DOHH2 (cell line): ENCODE measurements at regions not wholly inside any gene's neighbourhood (a gene's known extent, or its start where the extent isn't known, plus 50 kb on each side); places are given as distances from the start of the nearest gene placed in this dataset.

ENCODE experiments used
- H3F3A ChIP-seq: fragments of 200-600 bp; sonication (generic), shearing (Covaris generic); 2 replicates; pipeline ENCODE4 v1.6.0; 2016; ENCODE audit warnings: antibody characterized with exemption, mild to moderate bottlenecking; ENCODE audit not compliant: control insufficient read depth, insufficient read depth
- H3K27ac ChIP-seq: fragments of 200-600 bp; sonication (generic); 2 replicates; pipeline ENCODE4 v1.5.1; 2014; ENCODE audit warnings: low read depth, mild to moderate bottlenecking, low read length, moderate library complexity
- H3K27me3 ChIP-seq: fragments of 200-600 bp; sonication (generic); 2 replicates; pipeline ENCODE4 v1.6.1; 2014; ENCODE audit warnings: mild to moderate bottlenecking, low read length, mixed read lengths; ENCODE audit not compliant: control insufficient read depth
- H3K36me3 ChIP-seq: fragments of 200-600 bp; sonication (generic); 2 replicates; pipeline ENCODE4 v1.6.1; 2014; ENCODE audit warnings: mild to moderate bottlenecking, low read length, moderate library complexity, mixed read lengths; ENCODE audit not compliant: control insufficient read depth
- H3K4me1 ChIP-seq: fragments of 200-600 bp; sonication (generic); 2 replicates; pipeline ENCODE4 v1.6.1; 2014; ENCODE audit warnings: mild to moderate bottlenecking, low read length, mixed read lengths; ENCODE audit not compliant: control insufficient read depth
- H3K4me2 ChIP-seq: fragments of 200-600 bp; sonication (generic); 2 replicates; pipeline ENCODE4 v1.6.0; 2014; ENCODE audit warnings: mild to moderate bottlenecking, low read length, moderate library complexity
- H3K4me3 ChIP-seq: fragments of 200-600 bp; sonication (generic); 2 replicates; pipeline ENCODE4 v1.5.1; 2014; ENCODE audit warnings: mild to moderate bottlenecking, low read length, mixed read lengths
- H3K79me2 ChIP-seq: fragments of 200-600 bp; sonication (generic); 2 replicates; pipeline ENCODE4 v1.6.1; 2014; ENCODE audit warnings: mild to moderate bottlenecking, low read length, mixed read lengths; ENCODE audit not compliant: control insufficient read depth
- H3K9me2 ChIP-seq: fragments of 200-600 bp; sonication (generic); replicated peaks from 2 replicates; pipeline ENCODE4 v1.6.1; 2014; ENCODE audit warnings: mild to moderate bottlenecking, low read length, mixed read lengths; ENCODE audit not compliant: control insufficient read depth
- H3K9me3 ChIP-seq: fragments of 200-600 bp; sonication (generic); 2 replicates; pipeline ENCODE4 v1.6.1; 2014; ENCODE audit warnings: antibody characterized with exemption, low read length, mixed read lengths; ENCODE audit not compliant: control insufficient read depth, insufficient read depth
- H4K20me1 ChIP-seq: fragments of 200-600 bp; sonication (generic); 2 replicates; pipeline ENCODE4 v1.6.0; 2014; ENCODE audit warnings: low read depth, mild to moderate bottlenecking, antibody characterized with exemption, low read length, moderate library complexity; ENCODE audit not compliant: control insufficient read depth, insufficient read depth
- EZH2phosphoT487 ChIP-seq: fragments of 200-600 bp; sonication (generic); IDR thresholded peaks from 2 replicates; pipeline ENCODE4 v1.6.1; 2017; ENCODE audit warnings: borderline replicate concordance, mild to moderate bottlenecking, antibody characterized with exemption, low read length, moderate library complexity, mixed read lengths
- TF ChIP-seq, protein P1 (sequence below): fragments of 200-600 bp; sonication (generic); IDR thresholded peaks from one replicate; pipeline ENCODE4 v1.5.1; 2014; ENCODE audit warnings: antibody characterized with exemption, mild to moderate bottlenecking, low read depth, low read length; ENCODE audit not compliant: poor library complexity, severe bottlenecking

GRCh38 chr18:1976484-1976883, 594.8 kb downstream of the METTL4 start:
- Histone ChIP-seq H3F3A (no peaks in the 10 kb centered on the region), H3K36me3 (no peaks in the 10 kb centered on the region), H3K79me2 (no peaks in the 10 kb centered on the region), H3K4me3 (no peak overlapping the region), H3K4me1 (no peaks in the 10 kb centered on the region), H3K9me3 (no peaks in the 10 kb centered on the region), H3K4me2 (no peak overlapping the region), H3K27ac (no peak overlapping the region), H3K9me2 (no peaks in the 10 kb centered on the region), H4K20me1 (no peaks in the 10 kb centered on the region), H3K27me3 (no peaks in the 10 kb centered on the region)
- TF ChIP-seq EZH2phosphoT487, result no peak
- TF ChIP-seq, protein P1, sequence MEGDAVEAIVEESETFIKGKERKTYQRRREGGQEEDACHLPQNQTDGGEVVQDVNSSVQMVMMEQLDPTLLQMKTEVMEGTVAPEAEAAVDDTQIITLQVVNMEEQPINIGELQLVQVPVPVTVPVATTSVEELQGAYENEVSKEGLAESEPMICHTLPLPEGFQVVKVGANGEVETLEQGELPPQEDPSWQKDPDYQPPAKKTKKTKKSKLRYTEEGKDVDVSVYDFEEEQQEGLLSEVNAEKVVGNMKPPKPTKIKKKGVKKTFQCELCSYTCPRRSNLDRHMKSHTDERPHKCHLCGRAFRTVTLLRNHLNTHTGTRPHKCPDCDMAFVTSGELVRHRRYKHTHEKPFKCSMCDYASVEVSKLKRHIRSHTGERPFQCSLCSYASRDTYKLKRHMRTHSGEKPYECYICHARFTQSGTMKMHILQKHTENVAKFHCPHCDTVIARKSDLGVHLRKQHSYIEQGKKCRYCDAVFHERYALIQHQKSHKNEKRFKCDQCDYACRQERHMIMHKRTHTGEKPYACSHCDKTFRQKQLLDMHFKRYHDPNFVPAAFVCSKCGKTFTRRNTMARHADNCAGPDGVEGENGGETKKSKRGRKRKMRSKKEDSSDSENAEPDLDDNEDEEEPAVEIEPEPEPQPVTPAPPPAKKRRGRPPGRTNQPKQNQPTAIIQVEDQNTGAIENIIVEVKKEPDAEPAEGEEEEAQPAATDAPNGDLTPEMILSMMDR, result no peak

GRCh38 chr18:1982056-1982455, 589.2 kb downstream of the METTL4 start:
- no peak overlapping the region for H3K27ac ChIP-seq
- H3K4me1 ChIP-seq, result no peaks in the 10 kb centered on the region
- no peaks in the 10 kb centered on the region for H4K20me1 ChIP-seq
- no peak overlapping the region for H3K4me3 ChIP-seq
- H3F3A ChIP-seq, result no peaks in the 10 kb centered on the region
- H3K36me3 ChIP-seq, result no peaks in the 10 kb centered on the region
- no peaks in the 10 kb centered on the region for H3K9me3 ChIP-seq
- TF ChIP-seq, protein P1, result no peak
- no peak for TF ChIP-seq EZH2phosphoT487
- no peaks in the 10 kb centered on the region for H3K9me2 ChIP-seq
- H3K27me3 ChIP-seq, result no peaks in the 10 kb centered on the region
- H3K4me2 ChIP-seq, result no peak overlapping the region
- no peaks in the 10 kb centered on the region for H3K79me2 ChIP-seq

DNA sequence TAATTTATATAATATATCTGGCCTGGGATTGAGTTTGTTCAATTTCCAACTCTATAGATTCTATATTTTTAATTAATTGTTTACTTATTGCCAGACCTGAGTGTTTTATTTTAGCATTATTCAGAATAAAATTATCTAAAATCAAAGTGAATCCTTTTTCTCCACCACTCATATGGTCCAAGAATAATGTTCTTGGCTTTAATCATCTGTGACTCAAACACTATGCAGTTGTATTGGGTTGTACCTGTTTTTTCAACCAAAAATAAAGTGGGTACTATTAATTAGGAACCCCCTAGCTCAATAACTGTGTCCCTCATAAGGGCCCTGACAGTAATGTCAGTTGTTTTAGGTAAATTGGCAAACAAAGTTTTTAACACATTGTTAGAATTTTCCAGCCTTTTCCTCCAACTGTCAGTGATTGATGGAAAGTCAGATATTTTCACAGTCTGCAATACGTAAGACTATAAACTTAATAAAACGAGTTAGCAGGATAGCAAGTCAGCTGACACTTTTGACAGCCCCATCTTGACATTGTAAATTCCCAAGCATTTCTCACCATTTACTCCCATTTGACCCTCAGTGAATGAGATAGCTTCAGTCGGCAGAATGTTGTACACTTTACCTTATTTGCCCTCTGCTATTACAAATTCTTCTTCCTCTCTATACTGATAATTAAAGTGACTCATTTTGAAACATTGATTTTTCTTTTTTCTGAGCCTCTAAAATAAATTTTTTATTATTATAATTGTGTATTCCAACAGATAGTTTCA, 587.4 kb downstream of the METTL4 start:
- Histone ChIP-seq H3K36me3 (no peaks in the 10 kb centered on the region), H3K4me3 (no peak overlapping the region), H3K79me2 (no peaks in the 10 kb centered on the region), H3K4me2 (no peak overlapping the region), H4K20me1 (no peaks in the 10 kb centered on the region), H3K27me3 (no peaks in the 10 kb centered on the region), H3K27ac (no peak overlapping the region), H3K4me1 (no peaks in the 10 kb centered on the region), H3F3A (no peaks in the 10 kb centered on the region), H3K9me2 (no peaks in the 10 kb centered on the region), H3K9me3 (no peaks in the 10 kb centered on the region)
- TF ChIP-seq, protein P1, result no peak
- no peak for TF ChIP-seq EZH2phosphoT487
